Liver (tissue), 2 donors: ENCODE measurements at regions not wholly inside any gene's neighbourhood (a gene's known extent, or its start where the extent isn't known, plus 50 kb on each side); places are given as distances from the start of the nearest gene placed in this dataset.

ENCODE experiments used
- CTCF ChIP-seq: fragments of 150-350 bp; IDR thresholded peaks from 2 replicates; pipeline ENCODE4 v1.5.1; 2017; ENCODE audit warnings: improper control_type of control experiment, low read depth, low read length; ENCODE audit not compliant: missing input control
- MAX ChIP-seq: IDR thresholded peaks from 2 replicates; pipeline ENCODE4 v1.6.1; 2016; ENCODE audit warnings: antibody characterized with exemption
- donor health status: healthy.

- TF ChIP-seq MAX, result no peak
- TF ChIP-seq CTCF, result no peak
Measured at GRCh38 chr6:20028562-20028961, 183.7 kb downstream of the MBOAT1 start.
